Astrocyte of the cerebellum (primary cell): ENCODE measurements at regions not wholly inside any gene's neighbourhood (a gene's known extent, or its start where the extent isn't known, plus 50 kb on each side); places are given as distances from the start of the nearest gene placed in this dataset.
"Not testable (repeated sequence)": the region's sequence is repeated elsewhere in the genome, so short reads cannot be mapped to it uniquely, and the experiment has no call there.

Experiments used
- DNase-seq: peaks from one replicate; pipeline ENCODE4 v3.0.0-alpha.2; 2011; ENCODE audit warnings: low read depth
- H3K4me3 ChIP-seq: 2 replicates; pipeline ENCODE4 v1.5.1; 2011; ENCODE audit warnings: mild to moderate bottlenecking, low read depth, low read length, moderate library complexity
- in situ Hi-C: cut with HindIII; loops from 2 replicates; pipeline ENCODE4 v1.10.0; 2017; ENCODE audit warnings: low sequenced_read_pairs
- TF ChIP-seq, protein P1 (sequence below): IDR thresholded peaks from 2 replicates; pipeline ENCODE4 v1.5.1; 2012; ENCODE audit warnings: low read length, low read depth, moderate library complexity, mild to moderate bottlenecking; ENCODE audit errors: missing control alignments

- TF ChIP-seq, protein P1, sequence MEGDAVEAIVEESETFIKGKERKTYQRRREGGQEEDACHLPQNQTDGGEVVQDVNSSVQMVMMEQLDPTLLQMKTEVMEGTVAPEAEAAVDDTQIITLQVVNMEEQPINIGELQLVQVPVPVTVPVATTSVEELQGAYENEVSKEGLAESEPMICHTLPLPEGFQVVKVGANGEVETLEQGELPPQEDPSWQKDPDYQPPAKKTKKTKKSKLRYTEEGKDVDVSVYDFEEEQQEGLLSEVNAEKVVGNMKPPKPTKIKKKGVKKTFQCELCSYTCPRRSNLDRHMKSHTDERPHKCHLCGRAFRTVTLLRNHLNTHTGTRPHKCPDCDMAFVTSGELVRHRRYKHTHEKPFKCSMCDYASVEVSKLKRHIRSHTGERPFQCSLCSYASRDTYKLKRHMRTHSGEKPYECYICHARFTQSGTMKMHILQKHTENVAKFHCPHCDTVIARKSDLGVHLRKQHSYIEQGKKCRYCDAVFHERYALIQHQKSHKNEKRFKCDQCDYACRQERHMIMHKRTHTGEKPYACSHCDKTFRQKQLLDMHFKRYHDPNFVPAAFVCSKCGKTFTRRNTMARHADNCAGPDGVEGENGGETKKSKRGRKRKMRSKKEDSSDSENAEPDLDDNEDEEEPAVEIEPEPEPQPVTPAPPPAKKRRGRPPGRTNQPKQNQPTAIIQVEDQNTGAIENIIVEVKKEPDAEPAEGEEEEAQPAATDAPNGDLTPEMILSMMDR = no peak
- in situ Hi-C loops = no loop called here
Observed at GRCh38 chr1:83118472-83118871, 880.5 kb downstream of the TTLL7 start.

GRCh38 chr1:83117030-83117429 lies 881.9 kb downstream of the TTLL7 start:
- in situ Hi-C loops, H3K4me3 ChIP-seq, DNase-seq: not testable (repeated sequence)

More at GRCh38 chr1:83118472-83118871, 880.5 kb downstream of the TTLL7 start:
- no peak overlapping the region for H3K4me3 ChIP-seq
- no peak for DNase-seq

DNA sequence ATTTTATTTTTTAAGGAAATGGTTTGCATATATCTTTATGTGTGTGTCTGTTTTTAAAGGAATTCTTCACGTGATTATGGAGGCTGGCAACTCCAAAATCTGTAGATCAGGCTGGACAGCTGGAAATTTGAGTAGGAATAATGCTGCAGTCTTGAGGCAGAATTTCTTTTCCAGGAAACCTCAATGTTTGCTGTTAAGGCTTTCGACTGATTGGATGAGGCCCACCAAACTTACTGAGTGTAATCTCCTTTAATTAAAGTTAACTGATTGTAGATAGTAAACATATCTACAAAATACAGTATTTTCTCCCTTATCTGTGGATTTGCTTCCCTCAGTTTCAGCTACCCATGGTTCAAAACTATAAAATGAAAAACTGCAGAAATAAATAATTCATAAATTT lies 883.1 kb downstream of the TTLL7 start:
- in situ Hi-C loops = no loop called here
- TF ChIP-seq, protein P1 = no peak
- DNase-seq = no peak
- no peak overlapping the region for H3K4me3 ChIP-seq

DNA sequence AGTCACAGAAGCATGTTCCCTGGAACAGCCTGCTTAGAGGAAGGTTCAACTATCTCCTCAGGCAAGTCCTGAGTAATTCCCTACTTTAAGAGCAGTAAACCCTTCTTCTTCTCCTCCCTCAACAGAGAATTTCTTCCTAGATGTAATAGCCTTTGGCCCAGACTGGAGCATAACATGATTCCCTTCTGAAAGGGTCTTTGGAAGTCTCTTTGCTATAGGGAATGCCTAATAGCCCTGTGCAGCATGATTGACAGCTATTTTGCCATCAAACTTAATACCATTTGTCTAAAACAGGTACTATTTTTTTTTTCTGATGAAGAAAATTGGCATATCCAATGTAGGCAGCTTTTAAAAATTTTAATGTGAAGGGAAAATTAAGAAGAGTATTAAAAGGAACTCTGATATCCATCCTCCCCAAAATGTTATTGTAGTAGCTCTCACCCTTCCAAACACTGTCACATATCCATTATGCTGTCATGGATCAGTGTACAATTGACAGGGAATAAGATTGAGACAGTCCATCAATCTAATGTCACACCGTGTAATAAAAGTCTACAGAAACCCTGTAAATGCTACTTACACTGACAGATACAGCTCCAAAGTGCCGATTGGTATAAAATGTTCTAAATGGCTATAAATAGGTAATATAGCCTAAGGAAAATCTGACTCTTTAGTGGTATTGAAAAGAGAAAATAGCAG lies 884.6 kb downstream of the TTLL7 start:
- in situ Hi-C loops = no loop called here
- TF ChIP-seq, protein P1 = no peak
- no peak overlapping the region for H3K4me3 ChIP-seq
- no peak for DNase-seq

GRCh38 chr1:83113652-83114051 lies 885.3 kb downstream of the TTLL7 start:
- TF ChIP-seq, protein P1 = no peak
- DNase-seq = no peak
- in situ Hi-C loops = no loop called here
- H3K4me3 ChIP-seq = no peak overlapping the region

DNA sequence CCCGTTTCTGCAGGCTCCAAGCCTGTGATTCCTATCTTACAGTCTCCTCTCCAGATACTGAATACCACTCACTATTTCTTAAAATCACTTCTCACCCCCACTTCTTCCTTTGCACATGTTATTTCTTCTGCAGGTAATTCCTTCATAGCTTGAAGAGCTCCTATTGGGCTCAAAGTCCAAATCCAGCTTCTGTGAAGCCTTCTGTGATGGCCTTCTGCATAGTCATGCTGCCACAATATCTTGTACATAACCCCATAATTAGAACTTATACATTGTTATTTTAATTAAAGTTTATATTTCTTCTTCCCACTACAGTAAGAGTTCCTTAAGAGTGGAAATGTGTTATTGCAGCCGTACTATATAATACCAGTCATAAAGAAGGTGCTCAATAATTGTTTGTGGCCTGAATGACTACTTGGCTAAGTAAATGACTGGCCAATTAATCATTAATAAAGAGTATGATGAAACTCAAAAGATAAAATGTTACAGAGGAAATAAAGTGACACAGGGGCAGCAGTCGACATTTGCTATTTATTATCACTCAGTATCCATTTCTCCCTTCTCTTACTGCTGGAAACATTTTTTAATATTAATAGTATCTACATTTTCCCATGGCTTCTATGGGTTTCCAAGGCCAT lies 886.6 kb downstream of the TTLL7 start:
- no peak for DNase-seq
- TF ChIP-seq, protein P1 = no peak
- H3K4me3 ChIP-seq = no peak overlapping the region
- in situ Hi-C loops = no loop called here

- no peak overlapping the region for H3K4me3 ChIP-seq
- in situ Hi-C loops = no loop called here
- DNase-seq = no peak
- TF ChIP-seq, protein P1 = no peak
Observed at GRCh38 chr1:83110156-83110555, 888.8 kb downstream of the TTLL7 start.
